ENCODE measurements at regions not wholly inside any gene's neighbourhood (a gene's known extent, or its start where the extent isn't known, plus 50 kb on each side); places are given as distances from the start of the nearest gene placed in this dataset.

- TF ChIP-seq CTCF (IDR thresholded peaks at IDR 0.05) (no peak), JUNB (IDR thresholded peaks at IDR 0.05) (no peak)
Measured at GRCh38 chr11:127632546-127632945, 632.0 kb upstream of the KIRREL3 start.
